ENCODE measurements at regions not wholly inside any gene's neighbourhood (a gene's known extent, or its start where the extent isn't known, plus 50 kb on each side); places are given as distances from the start of the nearest gene placed in this dataset.
A peak's percentile ranks its signal among the peaks of the same experiment; 100 is the strongest.

GRCh38 chr5:82356808-82357671, 78.9 kb upstream of the RPS23 start (continued):
- TF ChIP-seq ELK4 (CRISPR knock-in tag; IDR thresholded peaks at IDR 0.05; ENCODE audit: borderline replicate concordance) (no peak), ZFP90 (CRISPR knock-in tag; IDR thresholded peaks at IDR 0.05; ENCODE audit: borderline replicate concordance) (no peak), SNAPC4 (CRISPR knock-in tag; IDR thresholded peaks at IDR 0.05) (no peak), ZBTB26 (CRISPR knock-in tag; IDR thresholded peaks at IDR 0.05; ENCODE audit: borderline replicate concordance) (peak; percentile 50; the same call in 1 of the 2 replicates), FOSL2 (CRISPR knock-in tag; IDR thresholded peaks at IDR 0.05) (peak; percentile 84), ZKSCAN1 (IDR thresholded peaks at IDR 0.05; ENCODE audit: low read length) (no peak), ZNF142 (CRISPR knock-in tag; IDR thresholded peaks at IDR 0.05) (0 out of 2 replicates have a peak, but pooled peaks have one; percentile 36), RELA (CRISPR knock-in tag; IDR thresholded peaks at IDR 0.05) (no peak), TBX3 (IDR thresholded peaks at IDR 0.05; ENCODE audit: borderline replicate concordance) (peak; percentile 55; the same call in 1 of the 2 replicates), KDM1A (CRISPR knock-in tag; IDR thresholded peaks at IDR 0.05) (peak; percentile 95; the same call in 1 of the 2 replicates), POLR2A (IDR thresholded peaks at IDR 0.05; ENCODE audit: insufficient read depth in 1 of 2, low read depth in 2 of 2, low read length in 2 of 2) (peak in 1 of 2 experiments; percentile 31; a peak in 1 of 4 replicates), ZNF605 (CRISPR knock-in tag; IDR thresholded peaks at IDR 0.05) (peak; percentile 34; the same call in 1 of the 2 replicates), RORA (CRISPR knock-in tag; IDR thresholded peaks at IDR 0.05) (no peak), SALL1 (CRISPR knock-in tag; IDR thresholded peaks at IDR 0.05) (peak; percentile 56), MED8 (CRISPR knock-in tag; IDR thresholded peaks at IDR 0.05; ENCODE audit: insufficient replicate concordance) (no peak)

Data from HepG2 (cell line).